ENCODE measurements at regions not wholly inside any gene's neighbourhood (a gene's known extent, or its start where the extent isn't known, plus 50 kb on each side); places are given as distances from the start of the nearest gene placed in this dataset.

DNA sequence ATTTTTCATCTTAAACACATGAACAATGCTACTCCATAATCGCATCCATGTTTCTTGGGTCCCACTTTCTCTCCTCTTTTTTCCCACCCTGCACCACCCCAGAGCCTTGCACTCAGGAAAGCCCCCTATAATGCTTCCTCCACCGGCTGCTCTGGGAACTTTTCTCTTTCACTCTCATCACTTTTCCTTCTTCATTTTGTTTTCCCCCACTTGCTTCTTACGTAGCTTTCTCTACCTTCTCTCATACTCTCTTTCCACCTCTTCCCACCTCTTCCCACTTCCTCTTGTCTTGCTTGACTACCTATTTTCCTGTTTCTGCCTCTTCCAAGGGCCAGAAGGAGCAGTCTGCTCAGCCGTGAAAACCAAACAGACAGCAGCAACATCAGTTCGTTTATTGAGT, 229.5 kb upstream of the RHOBTB1 start:
- ChIA-PET POLR2A (no interaction called here), CTCF (no interaction called here)
- no peak for DNase-seq (ENCODE audit: extremely low spot score)
- TF ChIP-seq BHLHE40 (IDR thresholded peaks at IDR 0.05; ENCODE audit: borderline replicate concordance) = no peak
- TF ChIP-seq FOXM1 (IDR thresholded peaks at IDR 0.05; ENCODE audit: borderline replicate concordance) = no peak
- TF ChIP-seq, protein P1, sequence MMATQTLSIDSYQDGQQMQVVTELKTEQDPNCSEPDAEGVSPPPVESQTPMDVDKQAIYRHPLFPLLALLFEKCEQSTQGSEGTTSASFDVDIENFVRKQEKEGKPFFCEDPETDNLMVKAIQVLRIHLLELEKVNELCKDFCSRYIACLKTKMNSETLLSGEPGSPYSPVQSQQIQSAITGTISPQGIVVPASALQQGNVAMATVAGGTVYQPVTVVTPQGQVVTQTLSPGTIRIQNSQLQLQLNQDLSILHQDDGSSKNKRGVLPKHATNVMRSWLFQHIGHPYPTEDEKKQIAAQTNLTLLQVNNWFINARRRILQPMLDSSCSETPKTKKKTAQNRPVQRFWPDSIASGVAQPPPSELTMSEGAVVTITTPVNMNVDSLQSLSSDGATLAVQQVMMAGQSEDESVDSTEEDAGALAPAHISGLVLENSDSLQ (IDR thresholded peaks at IDR 0.05) = no peak
- no peak for TF ChIP-seq FOXK2 (IDR thresholded peaks at IDR 0.05)
- no peak for TF ChIP-seq CTBP1 (IDR thresholded peaks at IDR 0.05; ENCODE audit: borderline replicate concordance)
- no peak for TF ChIP-seq ZNF384 (IDR thresholded peaks at IDR 0.05)
- TF ChIP-seq FOXA1 (IDR thresholded peaks at IDR 0.05) = no peak
- TF ChIP-seq L3MBTL2 (conservative IDR thresholded peaks at IDR 0.05) = no peak
- no peak for TF ChIP-seq LEF1 (IDR thresholded peaks at IDR 0.05; ENCODE audit: borderline replicate concordance)
- TF ChIP-seq ARNT (IDR thresholded peaks at IDR 0.05) = no peak
- TF ChIP-seq HDGF (IDR thresholded peaks at IDR 0.05; ENCODE audit: borderline replicate concordance) = no peak
- TF ChIP-seq ELF4 (IDR thresholded peaks at IDR 0.05) = no peak
- TF ChIP-seq TARDBP (IDR thresholded peaks at IDR 0.05) = no peak
- no peak for TF ChIP-seq SUZ12 (IDR thresholded peaks at IDR 0.05)
- no peak for TF ChIP-seq SP1 (IDR thresholded peaks at IDR 0.05)
- TF ChIP-seq NFRKB (IDR thresholded peaks at IDR 0.05) = no peak

DNA sequence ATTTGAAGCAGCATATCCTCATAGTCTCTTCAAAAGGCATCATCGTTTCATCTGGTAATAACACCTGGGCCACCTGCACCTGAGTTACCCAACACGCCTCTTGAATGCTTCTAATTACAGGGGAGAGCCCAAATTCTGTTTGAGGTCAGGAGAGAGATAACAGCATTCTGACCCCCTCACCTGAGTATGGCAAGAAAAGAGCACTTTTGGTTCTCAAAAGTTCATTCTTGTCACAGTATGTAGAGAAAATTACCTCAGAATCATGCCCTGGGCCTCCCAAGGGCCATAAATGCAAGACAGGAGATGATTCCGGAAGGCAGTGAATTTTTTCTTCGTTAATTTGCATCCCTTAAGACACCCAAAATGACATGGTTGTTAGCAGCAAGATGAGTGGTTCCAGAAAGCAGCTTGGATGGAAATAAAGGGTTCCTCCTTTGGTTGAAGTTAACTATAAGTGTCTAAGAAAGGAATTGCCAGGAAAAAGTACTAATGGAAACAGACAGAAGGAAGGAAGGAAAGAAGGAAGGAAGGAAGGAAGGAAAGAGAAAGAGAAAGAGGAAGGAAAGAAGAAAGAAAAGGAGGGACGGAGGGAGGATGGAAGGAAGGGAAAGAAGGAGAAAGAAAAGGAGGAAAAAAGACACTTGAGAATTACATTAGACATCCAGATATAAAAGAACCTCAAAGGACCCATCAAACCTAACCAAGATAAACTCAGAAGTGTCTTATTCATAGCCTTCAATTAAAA, 228.4 kb upstream of the RHOBTB1 start:
- no peak for DNase-seq (ENCODE audit: extremely low spot score)
- CTCF ChIA-PET = no interaction called here
- POLR2A ChIA-PET = no interaction called here
- TF ChIP-seq SUZ12 (IDR thresholded peaks at IDR 0.05) = no peak
- TF ChIP-seq FOXM1 (IDR thresholded peaks at IDR 0.05; ENCODE audit: borderline replicate concordance) = no peak
- TF ChIP-seq, protein P1 (IDR thresholded peaks at IDR 0.05) = no peak
- no peak for TF ChIP-seq BHLHE40 (IDR thresholded peaks at IDR 0.05; ENCODE audit: borderline replicate concordance)
- no peak for TF ChIP-seq L3MBTL2 (conservative IDR thresholded peaks at IDR 0.05)
- TF ChIP-seq TARDBP (IDR thresholded peaks at IDR 0.05) = no peak
- TF ChIP-seq HDGF (IDR thresholded peaks at IDR 0.05; ENCODE audit: borderline replicate concordance) = no peak
- no peak for TF ChIP-seq CTBP1 (IDR thresholded peaks at IDR 0.05; ENCODE audit: borderline replicate concordance)

DNA sequence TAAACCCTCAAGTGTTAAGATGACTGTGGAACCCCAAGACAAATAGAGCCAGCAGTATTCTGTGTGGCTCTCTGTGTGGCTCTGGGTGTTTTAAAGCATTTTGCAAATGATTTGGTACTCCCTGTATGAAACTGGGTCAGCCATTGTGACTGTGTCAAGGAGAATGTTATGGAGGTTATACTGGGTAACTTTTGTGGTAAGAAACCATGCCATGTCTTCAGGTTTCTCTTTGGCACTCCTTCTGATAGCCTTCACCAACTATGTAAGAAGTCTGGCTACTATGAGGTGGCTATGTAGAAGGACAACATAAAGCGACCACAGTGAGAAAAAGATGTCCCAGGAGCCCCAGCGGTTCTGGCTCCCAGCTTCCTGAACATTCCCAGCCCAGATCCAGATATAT, 226.6 kb upstream of the RHOBTB1 start:
- ChIA-PET CTCF (no interaction called here), POLR2A (no interaction called here)
- TF ChIP-seq FOXK2 (IDR thresholded peaks at IDR 0.05) (no peak), SP1 (IDR thresholded peaks at IDR 0.05) (no peak), CTBP1 (IDR thresholded peaks at IDR 0.05; ENCODE audit: borderline replicate concordance) (no peak), FOXM1 (IDR thresholded peaks at IDR 0.05; ENCODE audit: borderline replicate concordance) (no peak), ELF4 (IDR thresholded peaks at IDR 0.05) (no peak), ARNT (IDR thresholded peaks at IDR 0.05) (no peak), HDGF (IDR thresholded peaks at IDR 0.05; ENCODE audit: borderline replicate concordance) (no peak), ZNF384 (IDR thresholded peaks at IDR 0.05) (no peak), SUZ12 (IDR thresholded peaks at IDR 0.05) (no peak), L3MBTL2 (conservative IDR thresholded peaks at IDR 0.05) (no peak), LEF1 (IDR thresholded peaks at IDR 0.05; ENCODE audit: borderline replicate concordance) (no peak), BHLHE40 (IDR thresholded peaks at IDR 0.05; ENCODE audit: borderline replicate concordance) (no peak), NFRKB (IDR thresholded peaks at IDR 0.05) (no peak), TARDBP (IDR thresholded peaks at IDR 0.05) (no peak)
- TF ChIP-seq, protein P1 (IDR thresholded peaks at IDR 0.05) = no peak
- DNase-seq (ENCODE audit: extremely low spot score) = no peak

DNA sequence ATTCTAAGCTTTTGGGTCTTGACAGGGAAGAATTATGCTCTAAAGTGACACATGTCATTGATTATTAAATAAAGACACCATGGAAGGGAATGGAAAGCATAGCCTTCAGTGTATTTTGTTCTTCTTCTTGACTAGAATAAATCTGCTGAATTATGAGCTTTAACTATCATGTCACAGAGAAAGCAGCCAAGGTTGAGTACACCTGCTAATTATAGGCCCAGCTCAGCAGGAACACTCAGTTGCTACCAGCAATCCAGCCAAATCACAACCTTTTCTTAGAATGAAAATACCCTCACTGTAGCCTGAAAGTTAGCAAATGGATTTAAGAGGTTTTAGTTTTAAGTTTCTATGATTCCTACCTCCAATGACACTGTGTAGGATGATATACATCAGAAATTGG, 225.3 kb upstream of the RHOBTB1 start:
- no peak for TF ChIP-seq NFRKB (IDR thresholded peaks at IDR 0.05)
- TF ChIP-seq ARNT (IDR thresholded peaks at IDR 0.05) = no peak
- TF ChIP-seq, protein P1 (IDR thresholded peaks at IDR 0.05) = no peak
- TF ChIP-seq FOXK2 (IDR thresholded peaks at IDR 0.05) = no peak
- no peak for TF ChIP-seq HDGF (IDR thresholded peaks at IDR 0.05; ENCODE audit: borderline replicate concordance)
- no peak for TF ChIP-seq ZNF384 (IDR thresholded peaks at IDR 0.05)
- TF ChIP-seq L3MBTL2 (conservative IDR thresholded peaks at IDR 0.05) = no peak
- TF ChIP-seq SUZ12 (IDR thresholded peaks at IDR 0.05) = no peak
- CTCF ChIA-PET = no interaction called here
- POLR2A ChIA-PET = no interaction called here
- no peak for DNase-seq (ENCODE audit: extremely low spot score)

DNA sequence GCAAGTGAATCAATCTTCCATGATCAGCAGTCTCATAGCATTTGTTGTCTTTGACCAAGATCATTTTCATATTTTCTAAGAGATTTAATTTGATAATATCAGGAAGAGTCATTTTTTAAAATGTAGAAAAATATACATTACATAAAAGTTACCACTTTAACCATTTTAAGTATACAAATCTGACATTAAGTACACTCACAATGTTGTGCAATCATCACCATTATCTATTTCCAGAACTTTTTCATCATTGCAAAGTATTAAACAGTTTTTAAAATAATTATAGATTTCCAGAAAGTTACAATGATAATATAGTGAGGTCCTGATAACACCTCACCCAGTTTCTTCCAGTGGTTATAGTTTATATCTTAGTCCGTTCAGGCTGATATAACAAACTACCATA, 222.5 kb upstream of the RHOBTB1 start:
- POLR2A ChIA-PET = no interaction called here
- no peak for DNase-seq (ENCODE audit: extremely low spot score)
- CTCF ChIA-PET = no interaction called here
- TF ChIP-seq TARDBP (IDR thresholded peaks at IDR 0.05) (no peak), HDGF (IDR thresholded peaks at IDR 0.05; ENCODE audit: borderline replicate concordance) (no peak), SP1 (IDR thresholded peaks at IDR 0.05) (no peak), ELF4 (IDR thresholded peaks at IDR 0.05) (no peak), FOXK2 (IDR thresholded peaks at IDR 0.05) (no peak), L3MBTL2 (conservative IDR thresholded peaks at IDR 0.05) (no peak), FOXM1 (IDR thresholded peaks at IDR 0.05; ENCODE audit: borderline replicate concordance) (no peak), BHLHE40 (IDR thresholded peaks at IDR 0.05; ENCODE audit: borderline replicate concordance) (no peak), LEF1 (IDR thresholded peaks at IDR 0.05; ENCODE audit: borderline replicate concordance) (no peak), ARNT (IDR thresholded peaks at IDR 0.05) (no peak)
- TF ChIP-seq, protein P1 (IDR thresholded peaks at IDR 0.05) = no peak
